HEK293T (cell line): ENCODE measurements at regions not wholly inside any gene's neighbourhood (a gene's known extent, or its start where the extent isn't known, plus 50 kb on each side); places are given as distances from the start of the nearest gene placed in this dataset.

Experiments used
- BHLHE40 ChIP-seq: fragments of 450-650 bp; IDR thresholded peaks from 2 replicates; pipeline ENCODE4 v1.6.1; 2016; ENCODE audit warnings: mild to moderate bottlenecking, moderate library complexity, borderline replicate concordance
- FOXM1 ChIP-seq: fragments of 450-650 bp; IDR thresholded peaks from 2 replicates; pipeline ENCODE4 v1.6.1; 2017; ENCODE audit warnings: mild to moderate bottlenecking, borderline replicate concordance
- SP1 ChIP-seq: fragments of 450-650 bp; IDR thresholded peaks from 2 replicates; pipeline ENCODE4 v1.6.1; 2017

- TF ChIP-seq FOXM1 (no peak), BHLHE40 (no peak), SP1 (no peak)
Observed at GRCh38 chr12:67917811-67918210, 71.4 kb upstream of the IFNG-AS1 start.
